GM18517 (cell line): ENCODE measurements at regions not wholly inside any gene's neighbourhood (a gene's known extent, or its start where the extent isn't known, plus 50 kb on each side); places are given as distances from the start of the nearest gene placed in this dataset.
"Not testable (repeated sequence)": the region's sequence is repeated elsewhere in the genome, so short reads cannot be mapped to it uniquely, and the experiment has no call there.

Experiments used
- ATAC-seq: cut with Tn5 transposase; IDR thresholded peaks from one replicate; pipeline ENCODE4 v1.9.1; 2021; ENCODE audit warnings: mild to moderate bottlenecking, moderate library complexity; ENCODE audit not compliant: unreplicated experiment

DNA sequence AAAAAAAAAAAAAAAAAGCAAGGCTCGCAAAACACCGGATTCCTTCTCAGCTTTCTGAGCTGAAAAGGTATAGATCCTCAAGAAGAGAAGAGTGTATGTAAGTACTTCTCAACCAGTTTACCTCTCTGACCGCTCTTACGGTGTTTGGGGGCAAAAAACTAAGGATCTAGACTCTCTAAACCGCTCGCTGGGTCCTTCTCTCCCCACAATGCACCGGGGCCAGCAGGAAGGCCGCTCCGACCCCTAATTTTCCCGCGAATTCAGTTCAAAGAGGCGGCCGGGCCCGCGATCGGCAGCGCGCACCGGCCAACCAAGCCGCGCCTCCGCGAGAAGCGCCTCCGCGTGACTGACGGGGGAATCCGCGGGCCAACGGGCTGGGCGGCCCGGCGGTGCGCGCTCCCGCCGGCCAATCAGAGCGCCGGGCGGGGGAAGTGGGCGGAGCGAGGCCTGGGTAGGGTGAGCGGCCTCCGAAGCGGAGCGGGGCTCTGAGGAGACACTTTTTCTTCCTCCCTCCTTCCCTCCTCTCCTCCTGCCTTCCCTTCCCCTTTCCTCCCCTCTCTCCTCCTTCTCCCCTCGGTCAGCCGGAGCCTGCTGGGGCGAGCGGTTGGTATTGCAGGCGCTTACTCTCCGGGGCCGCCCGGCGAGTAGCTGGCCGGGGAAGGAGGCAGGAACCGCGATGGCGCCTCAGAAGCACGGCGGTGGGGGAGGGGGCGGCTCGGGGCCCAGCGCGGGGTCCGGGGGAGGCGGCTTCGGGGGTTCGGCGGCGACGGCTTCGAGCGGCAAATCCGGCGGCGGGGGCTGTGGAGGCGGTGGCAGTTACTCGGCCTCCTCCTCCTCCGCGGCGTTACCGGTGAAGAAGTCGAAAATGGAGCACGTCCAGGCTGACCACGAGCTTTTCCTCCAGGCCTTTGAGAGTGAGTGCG is 93.0 kb downstream of the CRLF3 start:
- peak; percentile 83 for ATAC-seq

DNA sequence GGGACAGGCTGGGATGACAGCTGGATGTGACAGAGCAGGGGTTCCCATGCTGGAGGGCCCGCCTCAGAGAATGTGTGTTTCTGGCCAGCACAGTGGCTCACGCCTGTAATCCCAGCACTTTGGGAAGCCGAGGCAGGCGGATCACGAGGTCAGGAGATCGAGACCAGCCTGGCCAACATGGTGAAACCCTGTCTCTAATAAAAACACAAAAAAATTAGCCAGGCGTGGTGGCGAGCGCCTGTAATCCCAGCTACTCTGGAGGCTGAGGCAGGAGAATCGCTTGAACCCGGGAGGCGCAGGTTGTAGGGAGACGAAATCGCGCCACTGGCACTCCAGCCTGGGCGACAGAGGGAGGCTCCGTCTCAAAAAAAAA is 93.7 kb downstream of the CRLF3 start:
- not testable (repeated sequence) for ATAC-seq

DNA sequence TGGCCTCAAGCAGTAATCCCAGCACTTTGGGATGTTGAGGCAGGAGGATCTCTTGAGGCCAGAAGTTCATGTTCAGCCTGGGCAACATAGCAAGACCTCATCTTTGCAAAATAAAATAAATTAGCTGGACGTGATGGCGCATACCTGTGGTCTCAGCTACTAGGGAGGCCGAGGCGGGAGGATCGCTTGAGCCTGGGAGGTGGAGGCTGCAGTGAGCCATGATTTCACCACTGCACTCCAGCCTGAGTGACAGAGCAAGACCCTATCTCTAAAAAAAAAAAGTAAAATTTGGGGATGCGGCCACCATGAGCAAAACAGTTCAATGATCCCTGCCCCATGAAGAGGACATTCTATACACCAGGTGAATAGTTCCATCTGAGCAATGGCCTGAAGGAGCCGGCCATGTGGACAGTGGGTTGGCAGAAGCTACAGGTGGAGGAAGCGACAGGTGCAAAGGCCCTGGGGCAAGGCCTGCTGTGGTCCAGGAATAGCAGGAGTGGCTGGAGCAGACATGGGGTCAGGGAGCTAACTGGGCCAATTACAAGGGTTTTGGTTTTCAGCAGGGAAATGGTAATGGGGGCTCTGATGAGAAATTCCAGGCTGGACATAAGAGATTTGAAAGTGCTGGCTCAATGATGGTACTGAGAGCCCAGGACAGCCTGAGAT is 94.2 kb downstream of the CRLF3 start:
- ATAC-seq = not testable (repeated sequence)

DNA sequence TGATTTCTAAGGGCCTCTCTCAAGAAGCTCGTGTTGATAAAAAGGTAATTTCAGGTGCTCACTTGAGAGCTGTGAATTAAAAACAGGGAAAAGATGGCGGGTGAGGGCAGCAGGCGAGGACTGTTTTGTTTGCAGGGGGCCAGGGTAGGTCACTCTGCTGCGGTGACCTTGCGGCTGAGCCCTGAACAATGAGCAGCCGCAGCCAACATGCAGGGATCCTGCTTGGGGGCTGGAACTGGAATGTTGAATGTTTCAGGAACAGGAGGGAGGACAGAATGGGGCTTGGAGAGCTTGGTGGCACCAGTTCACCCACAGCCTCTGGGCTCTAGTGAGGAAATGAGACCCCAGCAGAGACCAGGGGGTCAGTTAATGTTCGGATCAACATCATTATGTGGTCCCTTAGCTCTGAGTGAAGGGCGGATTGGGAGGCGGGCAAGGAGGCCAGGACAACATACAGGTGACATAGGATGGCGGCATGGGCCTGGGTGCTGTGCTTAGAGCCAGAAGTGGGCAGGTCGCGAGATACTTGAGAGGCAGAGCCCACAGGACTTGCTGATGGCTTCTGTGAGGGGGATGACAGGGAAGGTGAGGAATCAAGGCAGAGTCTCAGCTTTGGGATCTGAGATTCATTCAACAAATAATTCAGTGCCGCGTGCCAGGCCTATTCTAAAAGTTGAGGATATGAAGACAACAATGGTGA is 94.9 kb downstream of the CRLF3 start:
- not testable (repeated sequence) for ATAC-seq

- not testable (repeated sequence) for ATAC-seq
Measured at GRCh38 chr17:30727517-30727916, 97.0 kb downstream of the CRLF3 start.

DNA sequence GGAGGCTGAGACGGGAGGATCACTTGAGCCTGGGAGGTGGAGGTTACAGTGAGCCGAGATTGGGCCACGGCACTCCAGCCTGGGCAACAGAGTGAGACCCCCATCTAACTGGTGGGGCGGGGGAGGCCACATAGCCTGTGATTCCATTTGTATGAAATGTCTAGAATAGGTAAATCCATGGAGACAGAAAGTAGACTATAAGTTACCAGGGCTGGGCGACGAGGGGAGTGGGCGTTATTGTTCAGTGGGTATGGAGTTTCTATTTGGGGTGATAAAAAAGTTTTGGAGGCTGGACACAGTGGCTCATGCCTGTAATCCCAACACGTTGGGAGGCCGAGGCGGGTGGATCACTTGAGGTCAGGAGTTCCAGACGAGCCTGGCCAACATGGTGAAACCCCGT is 97.8 kb downstream of the CRLF3 start:
- not testable (repeated sequence) for ATAC-seq

- not testable (repeated sequence) for ATAC-seq
Measured at GRCh38 chr17:30726310-30726709, 98.2 kb downstream of the CRLF3 start.

DNA sequence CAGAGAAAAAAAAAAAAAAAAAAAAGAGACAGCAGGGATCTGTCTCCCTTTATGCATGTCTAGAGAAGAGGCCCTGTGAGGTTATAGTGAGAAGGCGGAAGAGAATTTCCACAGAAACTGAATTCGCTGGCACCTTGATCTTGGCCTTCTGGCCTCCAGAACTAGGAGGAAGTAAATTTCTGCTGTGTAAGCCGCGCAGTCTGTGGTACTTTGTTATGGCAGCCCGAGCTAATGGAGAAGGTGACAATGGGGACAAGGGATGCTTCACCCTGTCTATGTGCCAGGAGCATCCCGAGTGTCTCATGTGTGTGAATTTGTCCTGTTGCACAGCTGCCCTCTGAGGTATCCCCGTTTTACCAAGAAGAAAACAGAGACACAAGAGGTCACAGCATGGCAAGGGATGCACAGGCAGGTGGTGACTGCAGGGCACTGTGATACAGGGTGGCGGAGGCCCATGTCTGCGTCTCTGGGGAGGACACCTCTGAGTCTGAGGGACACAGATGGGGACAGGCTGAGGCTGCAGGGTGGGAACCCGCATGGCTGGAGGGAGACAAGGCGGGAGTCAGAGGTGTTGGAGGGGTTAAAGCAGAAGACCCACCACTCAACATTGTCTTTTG is 100.3 kb downstream of the CRLF3 start:
- not testable (repeated sequence) for ATAC-seq

- ATAC-seq = not testable (repeated sequence)
Measured at GRCh38 chr17:30722114-30722780, 102.2 kb downstream of the CRLF3 start.

GRCh38 chr17:30720971-30721370 is 103.5 kb downstream of the CRLF3 start:
- ATAC-seq = not testable (repeated sequence)

GRCh38 chr17:30720013-30720471 is 104.5 kb downstream of the CRLF3 start:
- no peak for ATAC-seq

DNA sequence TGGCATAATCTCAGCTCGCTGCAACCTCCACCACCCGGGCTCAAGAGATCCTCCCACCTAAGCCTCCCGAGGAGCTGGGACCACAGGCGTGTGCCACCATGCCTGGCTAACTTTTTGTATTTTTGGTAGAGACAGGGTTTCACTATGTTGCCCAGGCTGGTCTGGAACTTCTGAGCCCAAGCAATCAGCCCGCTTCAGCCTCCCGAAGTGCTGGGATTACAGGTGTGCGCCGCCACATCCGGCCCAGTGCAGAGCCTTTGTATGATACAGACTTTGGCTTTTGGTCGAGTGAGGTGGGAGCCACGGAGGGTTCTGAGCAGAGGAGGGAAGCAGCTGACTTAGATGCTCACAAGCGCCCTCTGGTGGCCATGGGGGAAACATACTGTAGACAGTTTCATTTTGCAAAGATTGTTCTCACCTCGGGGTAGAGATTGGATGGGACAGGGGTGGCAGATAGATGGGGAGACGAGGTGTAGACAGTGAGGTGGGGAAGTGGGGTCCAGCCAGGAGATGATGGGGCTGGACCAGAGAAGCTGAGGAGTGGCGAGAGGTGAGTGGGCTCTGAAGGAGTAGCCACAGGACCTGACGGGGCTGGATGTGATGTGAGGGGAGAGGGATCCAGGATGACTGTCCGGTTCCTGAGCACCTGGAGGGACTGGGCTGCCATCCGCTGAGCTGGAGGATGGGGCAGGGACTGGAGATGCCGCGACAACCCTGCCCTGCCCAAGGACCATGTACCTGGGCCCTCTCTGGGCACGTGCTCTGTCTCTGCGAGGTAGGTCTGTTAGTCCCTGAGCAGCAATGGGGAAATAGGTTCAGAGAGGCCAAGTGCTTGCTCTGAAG is 105.1 kb downstream of the CRLF3 start:
- ATAC-seq = not testable (repeated sequence)

GRCh38 chr17:30718691-30719090 is 105.8 kb downstream of the CRLF3 start:
- not testable (repeated sequence) for ATAC-seq

- ATAC-seq = not testable (repeated sequence)
Measured at GRCh38 chr17:30718099-30718447, 106.4 kb downstream of the CRLF3 start.

DNA sequence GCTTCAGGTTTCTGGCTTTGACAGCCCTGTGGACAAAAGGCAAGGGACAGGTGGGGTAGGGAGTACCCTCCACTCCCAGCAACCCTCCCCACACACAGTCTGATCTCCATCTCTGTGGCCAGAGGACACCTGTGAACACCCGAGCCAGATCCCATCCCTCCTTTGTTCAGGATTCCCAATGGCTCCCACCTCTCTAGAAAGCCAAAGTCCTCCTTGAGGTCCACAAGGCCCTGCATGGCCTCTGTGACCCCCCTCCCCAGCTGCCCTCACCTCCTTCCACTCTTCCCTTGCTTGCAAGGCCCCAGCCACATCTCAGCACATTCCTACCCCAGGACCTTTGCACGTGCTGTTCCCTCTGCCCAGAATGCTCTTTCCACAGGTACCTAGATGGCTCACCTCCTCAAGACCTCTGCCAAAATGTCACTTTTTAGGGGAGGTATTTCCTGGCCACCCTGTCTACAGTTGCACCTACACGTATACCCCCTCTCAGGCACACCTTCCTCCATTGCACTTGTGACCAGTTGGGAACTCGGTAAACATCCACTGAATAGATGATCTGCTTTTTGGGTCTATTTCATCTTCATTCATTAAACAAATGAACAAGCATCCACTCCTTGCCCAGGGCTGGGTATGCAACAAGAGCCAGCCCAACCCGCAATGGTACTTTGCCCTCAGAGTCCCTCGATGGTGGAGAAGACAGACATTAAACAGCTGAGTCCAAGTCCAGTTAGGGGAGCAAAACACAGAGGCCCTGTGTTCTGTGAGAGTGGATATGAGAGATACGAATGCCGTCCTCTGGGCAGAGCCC is 107.0 kb downstream of the CRLF3 start:
- ATAC-seq = no peak

- no peak for ATAC-seq
Measured at GRCh38 chr17:30716461-30717290, 107.8 kb downstream of the CRLF3 start.

DNA sequence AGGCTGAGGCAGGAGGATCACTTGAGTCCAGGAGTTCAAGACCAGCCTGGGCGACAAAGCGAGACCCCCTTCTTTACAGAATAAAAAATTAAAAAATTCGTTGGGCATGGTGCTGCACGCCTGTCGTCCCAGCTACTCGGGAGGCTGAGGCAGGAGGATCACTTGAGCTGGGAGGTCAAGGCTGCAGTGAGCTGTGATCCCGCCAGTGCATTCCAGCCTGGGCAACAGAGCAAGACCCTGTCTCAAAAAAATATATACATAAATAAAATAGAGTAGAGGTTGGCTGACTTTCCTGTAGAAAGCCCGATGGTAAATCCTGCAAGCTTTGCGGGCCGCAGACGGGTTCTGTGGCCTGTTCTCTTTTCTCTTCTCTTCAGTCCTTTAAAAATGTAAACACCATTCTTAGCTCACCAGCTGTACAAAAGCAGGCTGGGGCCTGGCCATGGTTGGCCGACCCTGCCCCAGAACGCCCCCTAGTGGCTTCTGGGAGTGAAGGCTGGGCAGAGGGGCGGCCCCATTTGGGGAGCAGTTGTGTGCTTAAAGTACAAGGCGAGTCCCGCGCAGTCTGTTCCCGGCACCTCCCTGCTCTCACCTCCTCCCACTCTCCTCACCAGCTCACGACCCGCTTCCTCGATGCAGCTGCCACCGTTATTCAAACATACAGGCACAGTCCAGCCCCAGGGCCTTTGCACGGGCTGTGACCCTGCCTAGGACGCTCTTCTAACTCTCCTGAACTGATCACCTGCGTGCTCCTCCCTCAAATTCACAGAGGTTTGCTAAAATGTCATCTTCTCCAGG is 109.5 kb downstream of the CRLF3 start:
- not testable (repeated sequence) for ATAC-seq
